GM18511 (cell line): ENCODE measurements at regions not wholly inside any gene's neighbourhood (a gene's known extent, or its start where the extent isn't known, plus 50 kb on each side); places are given as distances from the start of the nearest gene placed in this dataset.

Experiments
- ATAC-seq: cut with Tn5 transposase; IDR thresholded peaks from one replicate; pipeline ENCODE4 v1.9.1; 2021; ENCODE audit warnings: mild to moderate bottlenecking, moderate library complexity; ENCODE audit not compliant: unreplicated experiment

DNA sequence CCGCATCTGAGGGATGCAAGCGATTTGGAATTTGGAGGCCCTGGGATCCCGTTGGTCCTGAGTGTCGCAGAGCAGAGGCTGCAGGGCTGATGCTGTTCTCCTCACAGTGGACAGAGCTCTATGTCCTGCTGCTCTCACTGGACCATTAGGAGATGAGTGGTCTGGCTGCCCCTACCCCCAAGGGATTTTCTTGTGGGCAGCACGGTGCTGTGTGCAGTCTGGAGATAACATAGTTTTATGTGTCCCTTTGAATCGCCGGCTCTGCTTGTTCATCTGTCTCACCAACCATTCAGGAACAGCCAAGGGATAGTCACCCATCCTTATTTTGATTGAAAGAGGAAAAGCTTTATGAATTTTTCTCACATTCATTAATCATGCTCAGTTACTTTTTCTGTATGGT is 49.9 kb downstream of the CHRM3 start:
- ATAC-seq = no peak

DNA sequence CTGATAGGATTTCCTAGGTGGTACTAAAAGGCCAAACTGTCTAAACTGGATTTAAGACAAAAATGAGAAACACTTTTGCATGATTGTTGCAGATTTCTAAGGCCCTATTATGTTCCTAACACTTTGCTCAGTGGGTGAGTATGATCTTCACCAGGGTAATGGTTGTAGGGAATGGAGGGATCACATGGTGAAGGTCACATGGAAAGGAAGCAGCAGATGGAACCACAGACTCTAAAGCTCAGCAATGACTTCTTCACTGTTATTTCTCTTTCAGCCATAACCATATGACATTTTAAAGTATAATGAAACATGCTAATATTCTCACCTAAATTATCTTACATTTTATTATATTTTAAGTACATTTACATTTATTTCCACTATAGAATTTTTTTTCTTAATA is 51.5 kb downstream of the CHRM3 start:
- ATAC-seq = no peak

DNA sequence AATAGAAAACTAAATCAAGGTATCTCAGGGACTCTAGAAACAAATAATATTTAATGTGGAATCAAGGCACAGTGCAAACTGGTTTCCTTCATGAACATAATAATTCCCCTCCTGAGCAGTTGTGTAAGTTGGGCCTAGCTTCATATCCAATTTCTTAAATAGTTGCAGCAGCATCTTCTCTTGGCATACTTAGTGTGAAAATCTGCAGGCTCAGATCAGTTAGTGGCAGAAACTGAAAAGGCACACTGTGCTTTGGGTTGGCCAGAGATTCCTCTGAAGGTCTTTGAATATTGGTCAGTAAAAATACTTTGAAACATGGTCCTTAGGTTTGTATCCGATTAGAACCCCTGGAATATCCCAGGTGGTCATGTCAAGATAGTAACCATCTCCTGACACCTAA is 52.5 kb downstream of the CHRM3 start:
- no peak for ATAC-seq

DNA sequence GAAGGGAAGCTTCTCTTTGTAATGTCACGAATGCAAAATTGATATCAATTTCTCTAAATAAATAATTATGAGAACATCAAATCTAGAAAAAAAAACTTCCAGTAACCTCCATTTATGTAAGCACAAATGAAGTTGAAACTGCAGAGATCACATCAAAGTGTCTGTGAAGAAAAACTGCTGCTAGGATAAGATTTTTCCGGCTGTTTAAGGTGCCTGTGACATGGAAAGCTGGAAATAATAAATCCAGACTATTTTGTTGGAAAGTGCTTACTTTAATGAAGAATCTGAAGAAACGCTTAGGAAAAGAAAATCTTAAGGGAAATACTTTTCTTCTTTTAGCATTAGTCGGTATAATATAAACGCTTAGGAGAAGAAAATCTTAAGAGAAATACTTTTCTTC is 57.0 kb downstream of the CHRM3 start:
- no peak for ATAC-seq

DNA sequence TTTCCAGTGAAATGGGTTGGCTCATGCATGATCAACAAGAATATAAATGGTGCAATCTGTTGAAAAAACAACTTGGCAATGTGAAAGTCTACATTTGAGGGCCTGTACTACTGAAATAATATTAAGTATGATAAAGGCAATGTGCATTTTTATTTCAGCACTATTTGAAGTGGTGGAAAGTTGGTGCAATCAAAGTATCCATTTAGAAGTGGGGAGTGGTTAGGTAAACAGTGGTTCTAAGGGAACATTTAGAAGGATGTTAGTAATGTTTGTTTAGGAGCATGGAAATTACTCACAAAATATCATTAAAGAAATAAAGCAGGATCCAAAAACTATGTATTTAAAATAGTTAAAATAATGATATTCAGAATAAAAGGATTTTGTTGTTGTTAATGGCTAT is 60.2 kb downstream of the CHRM3 start:
- ATAC-seq = no peak

DNA sequence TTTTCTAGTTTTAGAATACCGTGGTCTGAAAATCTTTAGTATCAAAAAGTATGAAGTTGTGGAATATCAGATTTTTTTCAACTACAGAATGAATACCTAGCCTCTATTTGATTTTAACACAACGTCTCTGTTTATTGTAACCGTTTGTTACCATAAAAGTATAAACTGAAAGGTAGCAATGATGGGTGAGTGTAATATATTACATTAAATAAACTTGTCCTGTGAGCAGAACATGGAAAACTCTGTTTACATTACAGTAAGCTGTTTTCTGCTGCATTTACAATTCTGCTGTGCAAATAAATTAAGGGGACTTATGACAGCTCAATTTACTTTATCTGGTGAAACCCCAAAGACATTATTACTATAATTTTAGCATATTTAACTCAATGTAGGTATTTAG is 62.5 kb downstream of the CHRM3 start:
- ATAC-seq = no peak

DNA sequence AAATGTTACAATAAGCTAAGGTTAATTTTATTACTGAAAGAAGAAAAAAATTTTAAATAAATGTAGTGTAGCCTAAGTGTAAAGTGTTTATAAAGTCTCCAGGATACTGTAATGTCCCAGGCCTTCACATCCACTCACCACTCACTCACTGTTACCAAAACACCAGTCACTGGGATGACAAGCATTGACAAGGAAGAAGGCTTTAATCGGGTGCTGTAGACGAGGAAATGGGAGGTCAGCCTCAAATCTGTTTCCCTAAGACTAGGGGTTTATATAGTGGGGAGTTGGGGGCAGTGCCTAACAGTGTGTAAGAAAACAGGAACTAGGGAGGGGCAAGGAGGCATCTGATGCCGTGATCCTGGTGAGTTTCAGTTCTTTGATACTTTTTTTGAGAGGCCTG is 69.4 kb downstream of the CHRM3 start:
- ATAC-seq = no peak

DNA sequence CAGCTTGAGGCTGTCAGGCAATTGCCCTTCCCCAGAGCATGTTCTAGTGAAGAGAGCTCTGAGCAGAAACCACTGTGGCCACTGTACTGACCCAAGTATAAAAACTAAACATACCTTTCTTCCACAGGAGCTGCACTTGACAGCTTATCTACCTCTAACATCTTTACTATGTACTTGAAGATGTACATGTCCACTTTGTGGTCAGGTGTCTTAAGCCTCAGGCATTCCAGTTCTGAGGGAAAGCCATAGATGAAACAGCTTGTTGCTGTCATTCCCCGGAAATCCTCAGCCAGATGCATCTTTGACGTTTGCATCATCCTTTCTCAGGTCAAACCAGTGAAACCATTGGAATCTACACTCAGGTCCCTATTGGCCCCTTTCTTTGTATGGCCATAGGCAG is 70.4 kb downstream of the CHRM3 start:
- ATAC-seq = no peak

DNA sequence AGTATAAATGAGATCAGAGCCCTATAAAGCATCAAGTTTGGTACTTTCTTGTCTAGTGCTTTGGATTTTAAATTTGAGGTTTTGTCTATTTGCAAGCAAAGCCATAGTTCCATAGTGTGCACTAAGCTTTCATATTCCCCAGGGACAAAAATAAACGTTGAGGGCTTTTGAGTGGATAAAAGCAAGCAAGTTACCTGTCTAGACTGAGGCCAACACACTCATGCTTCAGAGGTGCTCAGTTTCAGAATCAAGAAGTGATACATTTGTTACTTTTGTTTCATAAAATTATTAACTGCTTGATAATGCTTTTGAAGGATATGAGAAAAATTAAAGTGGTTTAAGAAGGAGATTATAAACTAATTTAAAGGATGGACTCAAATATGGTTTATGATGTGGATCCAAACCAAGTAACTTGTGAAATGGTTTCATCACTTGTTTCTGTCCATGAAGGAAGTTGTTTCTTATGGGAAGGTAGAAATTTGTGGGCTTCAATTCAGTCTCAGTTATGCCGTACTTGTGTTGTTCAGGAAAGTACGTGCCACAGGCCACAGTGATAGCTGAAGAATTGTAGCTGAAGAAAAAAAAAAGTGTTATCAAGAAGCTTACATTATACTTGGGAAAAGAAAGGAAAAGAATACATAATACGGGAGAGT is 71.2 kb downstream of the CHRM3 start:
- peak; percentile 72 for ATAC-seq

DNA sequence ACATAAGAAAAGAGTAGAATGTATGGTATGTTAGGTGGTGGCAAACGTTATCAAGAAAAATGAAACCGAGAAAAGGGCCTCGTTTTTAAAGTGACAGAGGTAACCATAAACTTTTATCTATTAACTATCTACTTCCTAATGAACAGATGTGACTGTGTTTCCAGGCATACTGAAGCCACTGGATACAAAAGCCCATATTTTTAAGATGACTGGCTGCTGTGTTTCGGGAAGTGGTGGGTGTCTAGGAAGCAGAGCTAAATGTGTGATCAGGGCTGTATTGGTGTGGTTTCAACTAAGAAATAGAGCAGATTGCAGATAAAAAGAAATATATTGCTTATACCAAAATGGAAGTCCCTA is 71.8 kb downstream of the CHRM3 start:
- ATAC-seq = peak; percentile 63

DNA sequence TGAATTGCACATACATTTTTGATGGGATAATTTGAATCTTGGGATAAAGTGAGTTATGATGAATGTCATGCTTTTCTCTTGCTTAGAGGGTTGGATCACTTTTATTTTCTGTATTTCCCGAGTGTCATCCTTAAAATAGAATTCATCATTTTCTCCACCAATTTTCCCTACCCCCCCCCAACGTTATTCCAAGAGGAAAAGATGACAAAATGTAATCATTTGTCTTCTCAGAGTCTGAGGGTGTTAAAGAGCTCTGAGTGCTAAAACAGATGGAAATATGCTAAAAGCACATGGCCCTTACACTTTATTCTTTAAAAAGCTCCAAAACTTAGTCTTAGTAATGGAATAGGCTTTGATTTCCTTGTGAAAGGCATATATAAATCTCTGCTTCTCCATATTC is 81.4 kb downstream of the CHRM3 start:
- ATAC-seq = no peak

DNA sequence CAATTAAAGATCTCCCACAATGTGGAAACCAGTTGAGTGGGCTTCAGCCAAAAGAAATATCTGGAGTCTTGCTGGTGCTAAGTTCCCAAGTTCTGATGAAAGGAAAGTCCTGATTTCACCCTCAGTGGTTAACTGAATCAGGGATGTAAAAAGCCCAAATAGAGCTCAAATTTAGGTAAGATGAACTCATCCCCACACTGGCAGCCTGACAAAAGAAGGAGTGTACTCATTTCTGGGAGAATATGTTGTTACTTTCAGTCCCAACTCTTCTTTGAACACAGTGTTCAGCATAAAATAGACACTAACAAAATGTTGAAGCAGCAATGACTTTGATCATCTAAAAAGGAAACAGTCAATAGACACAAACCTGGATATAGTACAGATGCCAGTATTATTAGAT is 91.7 kb downstream of the CHRM3 start:
- no peak for ATAC-seq

DNA sequence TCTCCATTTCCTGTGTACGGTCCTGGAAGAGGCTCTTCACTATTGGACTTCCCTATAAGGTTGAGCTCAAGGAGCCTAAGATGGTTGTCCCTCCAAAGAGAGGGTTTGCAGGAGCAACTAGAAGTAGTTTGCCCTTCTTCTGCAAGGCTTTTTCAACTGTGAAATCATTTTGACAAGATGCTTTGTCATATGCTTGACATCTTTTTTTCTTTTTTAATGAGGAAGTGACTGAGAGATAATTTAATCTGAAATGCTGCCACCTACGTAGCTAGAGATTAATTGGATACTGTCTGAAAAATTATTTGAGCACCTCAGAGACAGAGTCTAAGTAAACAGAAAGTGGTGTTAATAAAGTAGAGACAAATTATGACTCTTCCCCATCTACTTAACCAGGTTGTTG is 97.0 kb downstream of the CHRM3 start:
- ATAC-seq = no peak

DNA sequence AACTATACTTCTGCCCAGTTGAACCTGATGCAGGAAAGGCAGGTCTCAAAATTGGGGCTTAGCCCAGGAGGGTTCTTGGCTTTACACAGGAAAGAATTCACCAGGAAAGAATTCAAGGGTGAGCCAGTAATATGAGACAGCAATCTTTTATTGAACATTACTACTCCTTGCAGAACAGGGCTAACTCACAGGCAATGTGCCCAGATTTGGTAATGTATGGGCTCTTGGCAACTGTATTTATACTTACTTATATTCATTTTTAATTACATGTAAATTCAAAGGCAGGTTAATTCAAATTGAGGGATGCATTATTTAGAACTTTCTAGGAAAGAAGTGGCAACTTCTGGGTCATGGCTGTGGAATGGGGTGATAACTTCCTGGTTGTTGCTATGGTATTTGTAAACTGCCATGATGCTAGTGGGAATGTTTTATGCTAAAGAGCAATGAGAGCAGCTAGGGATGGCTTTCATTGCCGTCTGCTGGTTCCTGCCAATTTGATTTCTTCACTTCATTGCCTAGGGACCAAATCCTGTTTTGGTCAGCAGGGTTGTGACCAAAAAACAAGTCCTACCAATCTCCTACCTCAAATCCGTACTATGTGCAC is 107.5 kb downstream of the CHRM3 start:
- no peak for ATAC-seq

DNA sequence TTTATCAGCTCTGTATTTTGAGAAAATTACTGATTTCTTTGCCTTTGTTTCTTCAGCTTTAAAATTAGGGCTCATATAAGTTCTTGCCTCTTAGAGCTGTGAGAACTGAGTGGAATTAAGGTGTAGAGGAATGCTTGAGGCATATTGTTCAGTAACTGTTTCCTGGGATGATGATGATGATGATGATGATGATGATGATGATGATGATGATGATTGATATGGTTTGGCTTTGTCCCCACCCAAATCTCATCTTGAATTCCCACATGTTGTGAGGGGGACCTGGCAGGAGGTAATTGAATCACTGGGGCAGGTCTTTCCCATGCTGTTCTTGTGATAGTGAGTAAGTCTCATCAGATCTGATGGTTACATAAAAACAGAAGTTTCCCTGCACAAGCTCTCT is 118.7 kb downstream of the CHRM3 start:
- no peak for ATAC-seq

DNA sequence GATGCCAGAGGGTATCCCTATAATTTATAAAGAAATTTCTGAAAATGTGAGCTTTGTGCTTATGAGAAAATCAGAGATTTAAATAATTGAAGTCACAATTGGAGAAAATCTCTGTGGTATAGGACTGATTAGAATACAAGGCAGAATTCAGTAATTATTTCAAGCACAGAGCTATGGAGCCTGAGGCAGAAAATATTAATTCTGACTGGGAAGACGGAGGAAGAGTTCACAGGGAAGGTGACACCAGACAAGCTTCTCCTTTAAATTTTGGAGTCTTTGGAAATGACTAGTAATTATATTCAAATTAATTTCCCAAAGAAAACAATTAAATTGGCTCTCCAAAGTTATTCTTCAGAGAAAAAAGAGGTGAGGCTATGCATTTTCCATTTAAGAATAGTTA is 121.5 kb downstream of the CHRM3 start:
- no peak for ATAC-seq

DNA sequence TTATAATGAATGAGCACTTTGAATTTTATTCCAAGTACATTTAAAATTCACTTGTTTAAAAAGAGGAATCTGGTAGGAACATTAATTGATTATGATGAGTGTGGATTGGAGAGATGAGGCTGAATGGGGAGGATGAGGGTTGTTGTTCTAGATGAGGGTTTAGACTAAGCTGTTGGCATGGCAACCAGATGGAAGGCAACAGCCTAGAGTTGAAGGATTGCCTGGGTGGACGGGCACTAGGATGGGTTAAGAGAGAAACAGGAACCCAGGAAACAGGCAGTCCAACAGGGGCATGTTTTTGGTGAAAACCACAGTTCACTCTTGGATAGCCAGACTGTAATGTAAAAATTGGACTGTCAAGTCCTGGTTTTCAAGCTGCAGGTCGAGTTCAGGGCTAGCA is 125.5 kb downstream of the CHRM3 start:
- no peak for ATAC-seq

DNA sequence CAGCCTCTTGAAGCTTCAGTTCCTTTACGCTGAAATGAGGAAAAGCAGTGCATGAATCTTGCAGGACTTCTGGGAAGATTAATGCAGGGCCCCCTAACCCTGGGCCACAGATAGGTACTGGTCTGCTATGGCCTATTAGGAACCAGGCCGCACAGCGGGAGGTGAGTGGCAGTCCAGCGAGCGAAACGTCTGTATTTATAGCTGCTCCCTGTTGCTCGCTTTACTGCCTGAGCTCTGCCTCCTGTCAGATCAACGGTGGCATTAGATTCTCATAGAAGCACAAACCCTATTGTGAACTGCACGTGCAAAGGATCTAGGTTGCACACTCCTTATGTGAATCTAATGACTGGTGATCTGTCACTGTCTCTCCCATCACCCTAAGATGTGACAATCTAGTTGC is 130.2 kb downstream of the CHRM3 start:
- ATAC-seq = no peak

DNA sequence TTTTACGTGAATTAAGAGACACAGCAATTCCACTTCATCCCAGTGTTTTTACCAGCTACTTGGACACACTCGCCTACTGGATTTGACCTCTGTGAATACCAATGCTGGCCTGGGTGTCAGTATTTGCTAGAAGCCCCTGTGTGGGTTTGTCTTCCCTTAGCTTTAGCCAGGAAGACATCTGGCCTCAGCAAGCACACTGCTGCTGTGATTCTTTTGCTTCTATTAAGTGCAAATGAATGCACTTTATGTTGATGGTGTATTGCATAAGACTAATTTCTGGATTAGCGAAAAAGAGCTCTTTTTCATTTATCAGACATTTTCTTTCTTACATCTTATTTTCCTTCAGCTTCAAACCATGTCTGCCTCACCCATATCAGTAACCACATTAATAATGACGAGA is 140.0 kb downstream of the CHRM3 start:
- ATAC-seq = no peak

DNA sequence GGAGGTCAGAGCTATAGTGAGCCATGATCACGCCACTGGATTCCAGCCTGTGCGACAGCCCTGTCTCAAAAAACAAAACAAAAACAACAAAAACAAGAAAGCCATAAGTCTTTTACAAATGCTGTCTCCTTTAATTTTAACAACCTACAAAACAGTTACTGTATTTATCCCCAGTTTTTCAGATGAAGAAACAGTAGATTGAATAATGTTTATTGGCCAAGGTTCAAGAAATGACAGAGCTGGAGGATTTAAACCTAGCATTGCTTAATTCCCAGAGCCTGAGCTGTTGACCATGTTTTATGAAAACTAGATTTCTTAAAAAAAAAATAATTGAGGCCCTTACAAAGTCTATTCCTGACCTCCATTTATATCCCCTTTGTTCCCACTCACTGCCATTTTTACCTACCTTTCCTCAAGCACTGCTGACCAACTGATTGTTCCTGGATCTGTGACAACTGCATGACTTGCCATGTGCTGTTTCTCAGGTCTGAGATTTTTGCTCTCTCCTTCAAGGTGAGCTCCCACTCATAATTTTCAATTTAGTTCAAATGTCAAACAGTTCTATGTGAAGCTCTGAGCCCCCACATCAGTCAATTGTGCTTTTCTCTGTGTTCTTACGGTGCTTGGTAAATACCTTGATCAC is 140.8 kb downstream of the CHRM3 start:
- ATAC-seq = no peak

DNA sequence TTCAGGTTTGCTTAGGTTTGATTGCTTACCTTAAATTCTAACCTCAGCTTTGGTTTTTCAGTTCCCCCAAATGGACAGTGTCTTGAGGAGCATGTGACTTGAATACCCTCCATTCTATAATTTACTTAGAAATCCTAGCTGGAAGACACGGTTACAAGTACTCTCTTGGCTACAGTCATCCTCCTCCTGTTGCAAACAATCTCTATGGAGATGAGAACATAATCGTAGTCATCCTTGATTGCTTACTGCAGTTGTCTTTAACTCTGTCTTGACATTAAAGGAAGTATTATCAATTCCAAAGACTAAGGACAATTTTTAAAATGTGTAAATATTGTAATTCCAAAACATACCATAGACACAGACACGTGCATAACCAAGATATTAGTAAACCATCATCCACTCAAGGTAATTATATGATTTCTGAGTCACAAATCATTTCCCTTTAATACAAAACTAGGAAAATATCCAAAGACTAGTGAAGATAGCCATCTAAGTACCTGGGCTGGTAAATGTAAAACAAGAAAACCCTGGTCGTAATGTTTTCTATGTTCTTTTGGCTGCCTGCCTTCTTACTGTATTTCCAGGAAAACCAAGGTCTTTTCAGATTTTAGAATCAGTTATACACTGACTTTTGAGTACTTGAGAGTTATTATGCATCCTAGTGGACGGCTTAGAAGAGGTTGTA is 149.9 kb downstream of the CHRM3 start:
- no peak for ATAC-seq

DNA sequence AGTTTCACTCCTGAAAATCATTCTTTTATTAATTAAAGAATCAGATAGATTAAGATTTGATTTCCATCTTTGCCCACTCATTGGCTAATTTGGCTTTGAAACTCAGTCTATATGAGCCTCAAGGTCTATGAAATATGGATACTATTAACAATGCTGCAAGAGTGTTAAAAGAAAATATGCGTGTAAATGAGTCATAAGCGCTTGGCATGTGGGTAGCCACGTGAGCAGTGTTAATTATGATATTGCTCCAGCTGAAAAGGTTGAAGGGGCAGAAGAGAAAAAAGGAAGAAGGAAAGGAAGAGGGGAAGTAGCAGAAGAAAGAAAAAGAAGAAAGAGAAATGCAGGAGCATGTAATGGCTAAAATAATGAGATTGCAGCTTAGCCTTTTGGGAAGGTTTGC is 151.4 kb downstream of the CHRM3 start:
- ATAC-seq = no peak
